ENCODE measurements at regions not wholly inside any gene's neighbourhood (a gene's known extent, or its start where the extent isn't known, plus 50 kb on each side); places are given as distances from the start of the nearest gene placed in this dataset.

DNA sequence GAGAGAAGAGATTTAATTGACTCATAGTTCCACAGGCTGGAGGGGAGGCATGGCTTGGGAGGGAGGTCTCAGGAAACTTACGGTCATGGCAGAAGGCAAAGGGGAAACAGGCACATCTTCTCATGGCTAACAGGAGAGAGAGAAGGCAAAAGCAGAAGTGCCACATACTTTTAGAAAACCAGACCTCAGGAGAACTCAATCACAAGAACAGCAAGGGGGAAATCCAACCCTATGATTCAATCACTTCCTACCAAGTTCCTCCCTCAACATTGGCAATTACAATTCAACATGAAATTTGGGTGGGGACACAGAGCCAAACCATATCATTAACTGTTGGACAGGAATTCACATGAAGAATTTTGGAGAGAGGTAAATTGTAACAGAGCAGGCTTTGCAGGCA lies 485.3 kb upstream of the PITX2 start:
- ATAC-seq (no peak), DNase-seq (no peak)
- intact Hi-C loops (cut with DNase I), result no loop called here
- WGBS, 2 donors, result 62 to 73% methylated on average over 1 of the region's 1 CpG
- no peaks in the 10 kb centered on the region for H3K36me3 ChIP-seq (replicated peaks in 1 of 2; ENCODE audit: insufficient read depth in 1 of 2, low read depth in 2 of 2)
- no peak overlapping the region for H3K4me3 ChIP-seq
- no peaks in the 10 kb centered on the region for H3K4me1 ChIP-seq
- H3K27ac ChIP-seq, result no peak overlapping the region
- TF ChIP-seq, protein P1, sequence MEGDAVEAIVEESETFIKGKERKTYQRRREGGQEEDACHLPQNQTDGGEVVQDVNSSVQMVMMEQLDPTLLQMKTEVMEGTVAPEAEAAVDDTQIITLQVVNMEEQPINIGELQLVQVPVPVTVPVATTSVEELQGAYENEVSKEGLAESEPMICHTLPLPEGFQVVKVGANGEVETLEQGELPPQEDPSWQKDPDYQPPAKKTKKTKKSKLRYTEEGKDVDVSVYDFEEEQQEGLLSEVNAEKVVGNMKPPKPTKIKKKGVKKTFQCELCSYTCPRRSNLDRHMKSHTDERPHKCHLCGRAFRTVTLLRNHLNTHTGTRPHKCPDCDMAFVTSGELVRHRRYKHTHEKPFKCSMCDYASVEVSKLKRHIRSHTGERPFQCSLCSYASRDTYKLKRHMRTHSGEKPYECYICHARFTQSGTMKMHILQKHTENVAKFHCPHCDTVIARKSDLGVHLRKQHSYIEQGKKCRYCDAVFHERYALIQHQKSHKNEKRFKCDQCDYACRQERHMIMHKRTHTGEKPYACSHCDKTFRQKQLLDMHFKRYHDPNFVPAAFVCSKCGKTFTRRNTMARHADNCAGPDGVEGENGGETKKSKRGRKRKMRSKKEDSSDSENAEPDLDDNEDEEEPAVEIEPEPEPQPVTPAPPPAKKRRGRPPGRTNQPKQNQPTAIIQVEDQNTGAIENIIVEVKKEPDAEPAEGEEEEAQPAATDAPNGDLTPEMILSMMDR (IDR thresholded peaks at IDR 0.05), result no peak
- H3K27me3 ChIP-seq, result no peaks in the 10 kb centered on the region
- H3K9me3 ChIP-seq, result no peaks in the 10 kb centered on the region

DNA sequence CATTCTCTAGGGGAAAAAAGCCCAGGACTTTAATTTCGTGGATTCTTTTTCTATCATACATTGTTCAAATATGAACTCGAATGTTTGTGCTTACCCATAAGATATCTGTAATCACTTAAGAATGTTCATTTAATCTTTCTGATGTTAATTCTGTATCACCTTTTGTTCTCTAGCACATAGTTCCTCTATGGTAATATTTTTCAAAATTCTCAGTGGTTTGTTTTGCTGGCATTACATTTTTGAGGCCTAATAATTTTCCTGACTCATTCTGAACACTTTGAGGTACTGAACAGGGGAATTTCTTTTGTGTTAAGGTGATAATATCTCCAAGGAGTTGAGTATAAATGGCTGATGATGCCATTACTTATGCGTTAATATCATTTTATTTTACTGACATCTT lies 490.7 kb upstream of the PITX2 start:
- no peaks in the 10 kb centered on the region for H3K36me3 ChIP-seq (replicated peaks in 1 of 2; ENCODE audit: insufficient read depth in 1 of 2, low read depth in 2 of 2)
- H3K4me3 ChIP-seq, result no peak overlapping the region
- H3K9me3 ChIP-seq, result no peaks in the 10 kb centered on the region
- no peak overlapping the region for H3K27ac ChIP-seq
- H3K27me3 ChIP-seq, result no peaks in the 10 kb centered on the region
- no peak for ATAC-seq
- TF ChIP-seq POLR2A (IDR thresholded peaks at IDR 0.05), result no peak
- TF ChIP-seq, protein P1 (IDR thresholded peaks at IDR 0.05), result no peak
- DNase-seq, result no peak
- no peaks in the 10 kb centered on the region for H3K4me1 ChIP-seq
- 46 to 53% methylated on average over 3 of the region's 3 CpGs for WGBS, 2 donors
- intact Hi-C loops (cut with DNase I), result no loop called here

DNA sequence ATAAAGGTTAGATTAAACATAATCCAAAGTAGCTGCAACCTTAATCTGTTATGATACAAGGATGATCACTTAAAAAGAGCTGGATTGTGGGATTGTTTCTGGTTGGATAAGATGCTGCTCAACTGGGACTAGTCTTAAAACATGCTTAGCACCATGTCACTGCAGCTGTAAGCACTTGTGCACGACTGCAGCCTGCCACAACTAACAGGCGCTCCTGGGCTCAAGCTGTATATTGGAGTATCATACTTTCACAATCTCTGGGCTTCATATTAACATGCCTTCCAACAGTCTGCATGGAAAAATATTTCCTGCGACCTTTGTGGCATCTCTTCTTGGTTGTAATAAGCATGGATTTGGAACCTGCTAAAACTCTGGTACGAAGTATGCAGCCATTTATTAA lies 493.0 kb upstream of the PITX2 start:
- H3K9me3 ChIP-seq, result no peaks in the 10 kb centered on the region
- WGBS, 2 donors, result 57 to 63% methylated on average over 4 of the region's 4 CpGs
- no peak overlapping the region for H3K4me3 ChIP-seq
- DNase-seq, result no peak
- no peak for ATAC-seq
- H3K4me1 ChIP-seq, result no peaks in the 10 kb centered on the region
- H3K27ac ChIP-seq, result no peak overlapping the region
- TF ChIP-seq, protein P1 (IDR thresholded peaks at IDR 0.05), result no peak
- no peak for TF ChIP-seq POLR2A (IDR thresholded peaks at IDR 0.05)
- no peaks in the 10 kb centered on the region for H3K27me3 ChIP-seq
- intact Hi-C loops (cut with DNase I), result no loop called here
- H3K36me3 ChIP-seq (replicated peaks in 1 of 2; ENCODE audit: insufficient read depth in 1 of 2, low read depth in 2 of 2), result no peaks in the 10 kb centered on the region

DNA sequence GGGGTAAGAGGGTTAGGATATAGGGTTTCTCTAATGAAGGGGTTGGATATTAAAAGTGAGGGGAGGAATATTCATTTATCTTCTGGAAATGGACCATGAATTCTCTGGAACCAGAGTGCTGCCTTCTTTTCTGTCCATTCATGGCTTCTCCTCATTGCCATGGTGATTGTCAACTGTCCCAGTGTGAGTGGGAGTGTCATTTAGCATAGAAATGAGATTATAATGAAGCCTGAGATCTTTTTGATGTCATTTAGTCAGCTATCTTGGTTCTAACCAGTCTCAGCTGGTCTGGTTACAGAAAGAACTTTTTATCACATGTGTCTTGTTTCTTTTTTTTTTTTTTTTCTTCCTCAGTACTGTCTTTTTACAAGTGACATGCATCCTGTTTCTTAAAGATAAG lies 497.3 kb upstream of the PITX2 start:
- ATAC-seq, result no peak
- H3K36me3 ChIP-seq (replicated peaks in 1 of 2; ENCODE audit: insufficient read depth in 1 of 2, low read depth in 2 of 2), result no peaks in the 10 kb centered on the region
- no peak overlapping the region for H3K4me3 ChIP-seq
- no peak for DNase-seq
- H3K9me3 ChIP-seq, result no peaks in the 10 kb centered on the region
- TF ChIP-seq, protein P1 (IDR thresholded peaks at IDR 0.05), result no peak
- no peak for TF ChIP-seq POLR2A (IDR thresholded peaks at IDR 0.05)
- no peaks in the 10 kb centered on the region for H3K27me3 ChIP-seq
- H3K27ac ChIP-seq, result no peak overlapping the region
- H3K4me1 ChIP-seq, result no peaks in the 10 kb centered on the region
- intact Hi-C loops (cut with DNase I), result no loop called here

DNA sequence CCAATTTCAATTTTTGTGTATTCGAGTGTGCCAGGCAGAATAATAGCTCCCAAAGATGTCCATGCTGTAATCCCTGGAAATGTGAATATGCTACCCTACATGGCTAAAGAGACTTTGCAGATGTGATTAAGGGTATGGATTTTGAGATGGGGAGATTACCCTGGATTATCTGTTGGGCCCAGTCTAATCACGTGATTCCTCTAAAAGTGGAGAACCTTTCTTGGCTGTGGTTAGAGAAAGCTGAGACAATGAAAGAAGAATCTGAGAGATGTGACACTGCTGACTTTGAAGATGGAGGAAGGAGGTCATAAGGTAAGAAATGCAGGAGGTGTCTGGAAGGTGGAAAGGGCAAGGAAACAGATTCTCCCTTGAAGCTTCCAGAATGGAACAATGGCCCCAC lies 503.5 kb upstream of the PITX2 start:
- Histone ChIP-seq H3K4me1 (no peaks in the 10 kb centered on the region), H3K9me3 (no peaks in the 10 kb centered on the region), H3K27ac (no peak overlapping the region), H3K4me3 (no peak overlapping the region), H3K36me3 (replicated peaks in 1 of 2; ENCODE audit: insufficient read depth in 1 of 2, low read depth in 2 of 2) (no peaks in the 10 kb centered on the region), H3K27me3 (no peaks in the 10 kb centered on the region)
- DNase-seq (no peak), ATAC-seq (no peak)
- TF ChIP-seq POLR2A (IDR thresholded peaks at IDR 0.05), result no peak
- TF ChIP-seq, protein P1 (IDR thresholded peaks at IDR 0.05), result no peak
- WGBS, 2 donors, result 54 to 72% methylated on average over 2 of the region's 2 CpGs
- intact Hi-C loops (cut with DNase I), result no loop called here
